Astrocyte (in vitro differentiated cells and primary cell): ENCODE measurements at regions not wholly inside any gene's neighbourhood (a gene's known extent, or its start where the extent isn't known, plus 50 kb on each side); places are given as distances from the start of the nearest gene placed in this dataset.
A peak's percentile ranks its signal among the peaks of the same experiment; 100 is the strongest.
"Not testable (repeated sequence)": the region's sequence is repeated elsewhere in the genome, so short reads cannot be mapped to it uniquely, and the experiment has no call there.

Experiments
- DNase-seq: peaks from one replicate; pipeline ENCODE4 v3.0.0-alpha.2; 2010; ENCODE audit warnings: low read depth
- FAIRE-seq: peaks from 2 replicates; lab custom pipeline; 2011; peaks lifted over from hg19 to GRCh38; lab: Jason Lieb, UNC
- H2AFZ ChIP-seq: 2 replicates; pipeline ENCODE4 v1.6.0; 2012; ENCODE audit warnings: low read depth, low read length, inconsistent platforms
- H3K27ac ChIP-seq: 2 replicates; pipeline ENCODE4 v1.5.1; 2011; ENCODE audit warnings: low read depth, low read length, inconsistent platforms
- H3K27me3 ChIP-seq: 2 replicates; pipeline ENCODE4 v1.6.0; 2011; ENCODE audit warnings: low read length, inconsistent platforms; ENCODE audit not compliant: insufficient read depth
- H3K36me3 ChIP-seq: 2 replicates; pipeline ENCODE4 v1.5.1; 2011; ENCODE audit warnings: low read length, inconsistent platforms; ENCODE audit not compliant: insufficient read depth
- H3K4me1 ChIP-seq: 2 replicates; pipeline ENCODE4 v1.5.1; 2011; ENCODE audit warnings: low read length, inconsistent platforms; ENCODE audit not compliant: insufficient read depth
- H3K4me2 ChIP-seq: 2 replicates; pipeline ENCODE4 v1.6.0; 2012; ENCODE audit warnings: low read length, inconsistent platforms
- H3K4me3 ChIP-seq: 2 replicates; pipeline ENCODE4 v1.5.1; 2011; ENCODE audit warnings: low read depth, mild to moderate bottlenecking, low read length, inconsistent platforms; ENCODE audit not compliant: insufficient read depth
- H3K79me2 ChIP-seq: 2 replicates; pipeline ENCODE4 v1.6.0; 2012; ENCODE audit warnings: mild to moderate bottlenecking, low read length, inconsistent platforms; ENCODE audit not compliant: insufficient read depth
- H3K9ac ChIP-seq: 2 replicates; pipeline ENCODE4 v1.6.0; 2012; ENCODE audit warnings: mild to moderate bottlenecking, low read length, inconsistent platforms
- H3K9me3 ChIP-seq: 2 replicates; pipeline ENCODE4 v1.5.1; 2012; ENCODE audit warnings: low read depth, mild to moderate bottlenecking, low read length, inconsistent platforms; ENCODE audit not compliant: insufficient read depth
- H4K20me1 ChIP-seq: 2 replicates; pipeline ENCODE4 v1.6.0; 2012; ENCODE audit warnings: low read length, inconsistent platforms; ENCODE audit not compliant: insufficient read depth
- H3K27ac Mint-ChIP-seq: one replicate; pipeline ENCODE4 v1.8.0; 2021; ENCODE audit warnings: mild to moderate bottlenecking, mixed read lengths; ENCODE audit not compliant: unreplicated experiment
- H3K27me3 Mint-ChIP-seq: one replicate; pipeline ENCODE4 v1.8.0; 2021; ENCODE audit warnings: low read depth, mixed read lengths; ENCODE audit not compliant: unreplicated experiment
- H3K36me3 Mint-ChIP-seq: one replicate; pipeline ENCODE4 v1.8.0; 2021; ENCODE audit warnings: low read depth, mixed read lengths; ENCODE audit not compliant: unreplicated experiment
- H3K4me1 Mint-ChIP-seq: one replicate; pipeline ENCODE4 v1.8.0; 2021; ENCODE audit warnings: low read depth, mixed read lengths; ENCODE audit not compliant: unreplicated experiment
- H3K4me3 Mint-ChIP-seq: one replicate; pipeline ENCODE4 v1.8.0; 2021; ENCODE audit warnings: mild to moderate bottlenecking, moderate library complexity, mixed read lengths; ENCODE audit not compliant: unreplicated experiment
- H3K9me3 Mint-ChIP-seq: one replicate; pipeline ENCODE4 v1.8.0; 2021; ENCODE audit warnings: mild to moderate bottlenecking, mixed read lengths; ENCODE audit not compliant: unreplicated experiment
- EZH2 ChIP-seq: IDR thresholded peaks from 2 replicates; pipeline ENCODE4 v1.6.1; 2012; ENCODE audit warnings: mild to moderate bottlenecking, low read length, inconsistent platforms; ENCODE audit not compliant: insufficient read depth
- TF ChIP-seq, protein P1 (sequence below): IDR thresholded peaks from 2 replicates; pipeline ENCODE4 v1.5.1; 2011; ENCODE audit warnings: low read depth, mild to moderate bottlenecking, inconsistent platforms, low read length, moderate library complexity; ENCODE audit not compliant: insufficient read depth

DNA sequence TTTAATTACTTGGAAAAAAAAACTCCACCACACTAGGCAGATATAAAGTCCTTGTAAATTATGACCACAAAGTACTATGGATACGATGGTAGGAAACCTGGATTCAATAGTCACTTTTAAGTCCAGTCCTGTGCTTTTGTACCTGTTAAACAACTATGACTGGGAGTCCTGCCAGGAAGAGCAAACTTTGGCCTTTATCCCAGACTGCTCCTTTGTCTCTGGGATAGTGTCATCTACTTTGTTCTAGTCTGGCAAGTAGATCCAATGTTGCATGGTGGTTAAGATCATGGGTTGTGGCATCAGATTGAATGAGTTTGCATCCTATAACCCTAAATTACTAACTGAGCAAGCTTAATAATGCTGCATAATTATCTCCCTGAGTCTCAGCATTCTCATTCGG, 175.3 kb upstream of the FGF13 start:
- H3K36me3 Mint-ChIP-seq, result no peaks in the 10 kb centered on the region
- H3K27me3 Mint-ChIP-seq, result no peaks in the 10 kb centered on the region
- peak; percentile 38 for DNase-seq
- H3K9me3 Mint-ChIP-seq, result no peaks in the 10 kb centered on the region
- no peaks in the 10 kb centered on the region for H3K27me3 ChIP-seq
- H3K27ac ChIP-seq, result peak overlapping the region; percentile 12
- no peak overlapping the region for H2AFZ ChIP-seq
- H3K4me3 ChIP-seq, result no peak overlapping the region
- H3K4me3 Mint-ChIP-seq, result no peak overlapping the region
- no peaks in the 10 kb centered on the region for H4K20me1 ChIP-seq
- no peaks in the 10 kb centered on the region for H3K4me1 Mint-ChIP-seq
- no peaks in the 10 kb centered on the region for H3K79me2 ChIP-seq
- no peak overlapping the region for H3K27ac Mint-ChIP-seq
- H3K9ac ChIP-seq, result no peak overlapping the region
- H3K4me2 ChIP-seq, result no peak overlapping the region
- TF ChIP-seq EZH2, result no peak
- TF ChIP-seq, protein P1, sequence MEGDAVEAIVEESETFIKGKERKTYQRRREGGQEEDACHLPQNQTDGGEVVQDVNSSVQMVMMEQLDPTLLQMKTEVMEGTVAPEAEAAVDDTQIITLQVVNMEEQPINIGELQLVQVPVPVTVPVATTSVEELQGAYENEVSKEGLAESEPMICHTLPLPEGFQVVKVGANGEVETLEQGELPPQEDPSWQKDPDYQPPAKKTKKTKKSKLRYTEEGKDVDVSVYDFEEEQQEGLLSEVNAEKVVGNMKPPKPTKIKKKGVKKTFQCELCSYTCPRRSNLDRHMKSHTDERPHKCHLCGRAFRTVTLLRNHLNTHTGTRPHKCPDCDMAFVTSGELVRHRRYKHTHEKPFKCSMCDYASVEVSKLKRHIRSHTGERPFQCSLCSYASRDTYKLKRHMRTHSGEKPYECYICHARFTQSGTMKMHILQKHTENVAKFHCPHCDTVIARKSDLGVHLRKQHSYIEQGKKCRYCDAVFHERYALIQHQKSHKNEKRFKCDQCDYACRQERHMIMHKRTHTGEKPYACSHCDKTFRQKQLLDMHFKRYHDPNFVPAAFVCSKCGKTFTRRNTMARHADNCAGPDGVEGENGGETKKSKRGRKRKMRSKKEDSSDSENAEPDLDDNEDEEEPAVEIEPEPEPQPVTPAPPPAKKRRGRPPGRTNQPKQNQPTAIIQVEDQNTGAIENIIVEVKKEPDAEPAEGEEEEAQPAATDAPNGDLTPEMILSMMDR, result no peak
- no peaks in the 10 kb centered on the region for H3K9me3 ChIP-seq
- H3K4me1 ChIP-seq, result peaks cover 10% of the 10 kb centered on the region
- no peak for FAIRE-seq
- H3K36me3 ChIP-seq, result no peaks in the 10 kb centered on the region

DNA sequence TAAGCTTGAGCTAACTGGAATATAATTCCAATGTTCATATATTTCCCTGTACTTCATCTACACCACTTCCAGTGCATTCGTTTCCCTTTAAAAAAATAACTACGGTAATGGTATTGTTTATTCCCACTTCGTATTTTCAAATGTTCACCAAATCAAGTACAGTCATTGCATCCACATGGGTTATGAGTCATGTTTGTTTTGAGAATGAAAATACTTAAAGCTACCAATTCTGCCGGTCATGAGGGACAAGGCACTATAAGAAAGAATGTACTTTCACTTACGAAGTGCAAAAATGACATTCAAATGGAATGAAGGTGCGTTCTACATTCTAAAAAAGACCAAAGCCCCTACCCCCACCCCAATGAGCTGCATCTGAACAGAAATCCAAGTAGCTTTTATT, 174.4 kb upstream of the FGF13 start:
- H2AFZ ChIP-seq, result no peak overlapping the region
- no peak overlapping the region for H3K4me3 Mint-ChIP-seq
- DNase-seq, result peak; percentile 71
- no peak overlapping the region for H3K4me3 ChIP-seq
- H3K9me3 Mint-ChIP-seq, result no peaks in the 10 kb centered on the region
- H4K20me1 ChIP-seq, result no peaks in the 10 kb centered on the region
- no peaks in the 10 kb centered on the region for H3K36me3 ChIP-seq
- no peak for TF ChIP-seq EZH2
- TF ChIP-seq, protein P1, result no peak
- no peaks in the 10 kb centered on the region for H3K36me3 Mint-ChIP-seq
- H3K4me2 ChIP-seq, result peak overlapping the region; percentile 57
- H3K4me1 ChIP-seq, result peaks cover 10% of the 10 kb centered on the region
- peak; percentile 98 for FAIRE-seq
- H3K9ac ChIP-seq, result no peak overlapping the region
- H3K27ac ChIP-seq, result no peak overlapping the region
- H3K4me1 Mint-ChIP-seq, result no peaks in the 10 kb centered on the region
- no peaks in the 10 kb centered on the region for H3K79me2 ChIP-seq
- H3K27me3 ChIP-seq, result no peaks in the 10 kb centered on the region
- H3K27ac Mint-ChIP-seq, result no peak overlapping the region
- no peaks in the 10 kb centered on the region for H3K9me3 ChIP-seq
- no peaks in the 10 kb centered on the region for H3K27me3 Mint-ChIP-seq

DNA sequence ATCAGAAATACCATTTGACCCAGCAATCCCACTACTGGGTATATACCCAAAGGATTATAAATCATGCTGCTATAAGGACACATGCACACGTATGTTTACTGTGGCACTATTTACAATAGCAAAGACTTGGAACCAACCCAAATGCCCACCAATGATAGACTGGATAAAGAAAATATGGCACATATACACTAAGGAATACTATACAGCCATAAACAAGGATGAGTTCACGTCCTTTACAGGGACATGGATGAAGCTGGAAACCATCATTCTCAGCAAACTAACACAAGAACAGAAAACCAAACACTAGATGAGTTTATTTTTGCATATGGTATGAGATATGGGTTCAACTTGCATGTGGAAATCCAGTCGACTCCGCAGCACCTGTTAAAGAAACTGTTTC, 168.8 kb upstream of the FGF13 start:
- H2AFZ ChIP-seq, H4K20me1 ChIP-seq, H3K4me3 Mint-ChIP-seq, H3K27me3 ChIP-seq, H3K79me2 ChIP-seq, H3K9ac ChIP-seq, H3K27ac ChIP-seq, H3K36me3 Mint-ChIP-seq, H3K4me3 ChIP-seq, H3K27me3 Mint-ChIP-seq, DNase-seq, H3K9me3 ChIP-seq, H3K36me3 ChIP-seq, H3K4me1 Mint-ChIP-seq, H3K27ac Mint-ChIP-seq, H3K4me2 ChIP-seq, H3K9me3 Mint-ChIP-seq, H3K4me1 ChIP-seq: not testable (repeated sequence)
- peak; percentile 37 for FAIRE-seq
